Progenitor cell of endocrine pancreas (in vitro differentiated cells): ENCODE measurements at regions not wholly inside any gene's neighbourhood (a gene's known extent, or its start where the extent isn't known, plus 50 kb on each side); places are given as distances from the start of the nearest gene placed in this dataset.

Experiments used
- DNase-seq: peaks from one replicate; pipeline ENCODE4 v3.0.0; 2021; ENCODE audit warnings: low spot score; ENCODE audit not compliant: unreplicated experiment
- H3K27ac Mint-ChIP-seq: 2 replicates; pipeline ENCODE4 v1.8.0; 2021; ENCODE audit warnings: mild to moderate bottlenecking, moderate library complexity, mixed read lengths
- H3K27me3 Mint-ChIP-seq: 2 replicates; pipeline ENCODE4 v1.8.0; 2021; ENCODE audit warnings: mixed read lengths
- H3K36me3 Mint-ChIP-seq: 2 replicates; pipeline ENCODE4 v1.8.0; 2022; ENCODE audit warnings: mixed read lengths; ENCODE audit not compliant: insufficient read depth
- H3K4me1 Mint-ChIP-seq: 2 replicates; pipeline ENCODE4 v1.8.0; 2021; ENCODE audit warnings: low read depth, mixed read lengths
- H3K4me3 Mint-ChIP-seq: 2 replicates; pipeline ENCODE4 v1.8.0; 2021; ENCODE audit warnings: low read depth, mild to moderate bottlenecking, moderate library complexity, mixed read lengths
- H3K9me3 Mint-ChIP-seq: 2 replicates; pipeline ENCODE4 v1.8.0; 2021; ENCODE audit warnings: low read depth, mixed read lengths
- TF ChIP-seq, protein P1 (sequence below): fragments of 200-600 bp; sonication (generic); IDR thresholded peaks from one replicate; pipeline ENCODE4 v1.5.0; 2021; ENCODE audit warnings: antibody characterized with exemption, mild to moderate bottlenecking; ENCODE audit not compliant: unreplicated experiment

DNA sequence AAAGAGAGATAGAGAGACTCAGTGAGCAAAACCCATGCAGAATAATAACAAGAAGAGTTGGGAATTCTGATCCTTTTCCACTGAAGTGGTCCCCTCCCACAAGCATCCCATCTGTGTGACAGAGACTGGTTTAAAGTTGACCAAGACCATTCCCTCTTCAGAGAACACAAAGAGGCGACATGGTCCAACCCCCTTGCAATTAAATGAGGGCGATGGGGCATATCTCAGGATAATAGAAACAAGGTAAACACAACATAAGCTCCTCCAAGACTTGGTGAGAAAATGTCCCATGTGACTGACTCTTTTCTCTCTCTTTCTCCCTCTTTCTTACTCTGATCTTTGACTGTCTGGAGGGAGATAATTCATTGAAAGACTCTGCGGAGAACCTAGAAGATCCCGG is 526.7 kb downstream of the SOX11 start:
- Mint-ChIP-seq H3K4me3 (no peak overlapping the region), H3K9me3 (no peaks in the 10 kb centered on the region), H3K4me1 (peaks cover 14% of the 10 kb centered on the region), H3K36me3 (no peaks in the 10 kb centered on the region), H3K27me3 (no peaks in the 10 kb centered on the region), H3K27ac (no peak overlapping the region)
- no peak for DNase-seq
- TF ChIP-seq, protein P1, sequence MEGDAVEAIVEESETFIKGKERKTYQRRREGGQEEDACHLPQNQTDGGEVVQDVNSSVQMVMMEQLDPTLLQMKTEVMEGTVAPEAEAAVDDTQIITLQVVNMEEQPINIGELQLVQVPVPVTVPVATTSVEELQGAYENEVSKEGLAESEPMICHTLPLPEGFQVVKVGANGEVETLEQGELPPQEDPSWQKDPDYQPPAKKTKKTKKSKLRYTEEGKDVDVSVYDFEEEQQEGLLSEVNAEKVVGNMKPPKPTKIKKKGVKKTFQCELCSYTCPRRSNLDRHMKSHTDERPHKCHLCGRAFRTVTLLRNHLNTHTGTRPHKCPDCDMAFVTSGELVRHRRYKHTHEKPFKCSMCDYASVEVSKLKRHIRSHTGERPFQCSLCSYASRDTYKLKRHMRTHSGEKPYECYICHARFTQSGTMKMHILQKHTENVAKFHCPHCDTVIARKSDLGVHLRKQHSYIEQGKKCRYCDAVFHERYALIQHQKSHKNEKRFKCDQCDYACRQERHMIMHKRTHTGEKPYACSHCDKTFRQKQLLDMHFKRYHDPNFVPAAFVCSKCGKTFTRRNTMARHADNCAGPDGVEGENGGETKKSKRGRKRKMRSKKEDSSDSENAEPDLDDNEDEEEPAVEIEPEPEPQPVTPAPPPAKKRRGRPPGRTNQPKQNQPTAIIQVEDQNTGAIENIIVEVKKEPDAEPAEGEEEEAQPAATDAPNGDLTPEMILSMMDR = no peak

DNA sequence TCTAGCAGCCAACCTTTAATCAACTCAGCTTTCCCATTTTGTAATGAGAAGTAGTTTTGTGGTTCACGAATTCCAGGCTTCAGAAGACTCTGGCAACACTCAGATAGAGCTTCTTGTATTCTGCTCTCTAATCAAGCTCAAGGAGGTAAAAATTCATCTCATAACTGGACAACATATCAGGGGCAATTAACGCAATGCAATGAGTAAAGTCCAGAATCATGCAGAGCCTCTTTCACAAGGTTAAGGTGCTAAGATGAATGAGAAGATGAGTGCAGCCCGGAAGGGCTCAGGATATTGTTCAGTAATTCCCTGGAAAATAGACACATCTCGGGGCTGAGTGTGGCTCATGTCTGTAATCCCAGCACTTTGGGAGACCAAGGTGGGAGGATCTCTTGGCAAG is 527.7 kb downstream of the SOX11 start:
- Mint-ChIP-seq H3K27ac (no peak overlapping the region), H3K9me3 (no peaks in the 10 kb centered on the region), H3K4me1 (peaks cover 9% of the 10 kb centered on the region), H3K36me3 (no peaks in the 10 kb centered on the region), H3K27me3 (no peaks in the 10 kb centered on the region), H3K4me3 (no peak overlapping the region)
- TF ChIP-seq, protein P1 = no peak
- DNase-seq = no peak

DNA sequence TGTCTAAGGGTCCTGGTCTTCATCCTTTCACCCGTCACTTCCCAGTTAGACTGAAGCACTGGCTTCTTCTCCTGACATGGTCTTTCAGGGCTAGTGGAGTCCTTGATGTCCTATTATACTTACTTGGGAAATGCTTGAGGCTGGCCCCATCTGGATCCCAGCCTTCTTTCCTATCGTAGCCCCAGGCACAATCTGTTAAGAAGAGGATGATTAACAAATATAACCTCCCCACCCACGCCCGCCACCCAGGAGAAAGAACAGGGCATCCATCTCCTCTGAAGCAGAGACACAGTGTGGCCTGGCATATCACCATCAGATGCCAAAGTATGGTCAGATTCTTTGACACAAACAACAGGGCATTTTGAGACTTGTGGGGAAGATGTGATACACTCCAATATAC is 530.1 kb downstream of the SOX11 start:
- TF ChIP-seq, protein P1 = no peak
- no peaks in the 10 kb centered on the region for H3K4me1 Mint-ChIP-seq
- H3K27ac Mint-ChIP-seq = no peak overlapping the region
- no peak overlapping the region for H3K4me3 Mint-ChIP-seq
- DNase-seq = no peak
- H3K9me3 Mint-ChIP-seq = no peaks in the 10 kb centered on the region
- H3K36me3 Mint-ChIP-seq = no peaks in the 10 kb centered on the region
- no peaks in the 10 kb centered on the region for H3K27me3 Mint-ChIP-seq

DNA sequence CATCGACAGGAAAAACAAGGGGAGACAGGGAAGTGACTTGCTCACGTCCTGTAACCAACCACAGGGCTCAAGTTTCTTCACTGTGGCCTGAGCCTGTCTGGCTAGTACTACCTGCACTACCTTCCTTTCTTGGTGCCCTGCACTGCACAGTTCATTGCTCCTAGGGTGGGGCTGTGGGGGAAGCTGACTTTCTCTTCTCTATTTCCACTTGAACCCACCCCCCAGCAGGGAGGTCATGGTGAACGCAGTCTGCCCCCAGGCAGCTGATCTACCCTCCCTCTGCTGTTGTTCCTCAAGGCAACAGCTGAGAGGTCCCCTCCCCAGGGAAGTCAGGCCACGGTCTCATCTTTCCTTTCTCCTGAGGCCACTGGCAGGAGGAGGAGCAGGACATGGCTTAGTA is 532.1 kb downstream of the SOX11 start:
- H3K27ac Mint-ChIP-seq = no peak overlapping the region
- no peaks in the 10 kb centered on the region for H3K27me3 Mint-ChIP-seq
- no peaks in the 10 kb centered on the region for H3K4me1 Mint-ChIP-seq
- no peaks in the 10 kb centered on the region for H3K36me3 Mint-ChIP-seq
- TF ChIP-seq, protein P1 = no peak
- H3K9me3 Mint-ChIP-seq = no peaks in the 10 kb centered on the region
- DNase-seq = no peak
- no peak overlapping the region for H3K4me3 Mint-ChIP-seq

DNA sequence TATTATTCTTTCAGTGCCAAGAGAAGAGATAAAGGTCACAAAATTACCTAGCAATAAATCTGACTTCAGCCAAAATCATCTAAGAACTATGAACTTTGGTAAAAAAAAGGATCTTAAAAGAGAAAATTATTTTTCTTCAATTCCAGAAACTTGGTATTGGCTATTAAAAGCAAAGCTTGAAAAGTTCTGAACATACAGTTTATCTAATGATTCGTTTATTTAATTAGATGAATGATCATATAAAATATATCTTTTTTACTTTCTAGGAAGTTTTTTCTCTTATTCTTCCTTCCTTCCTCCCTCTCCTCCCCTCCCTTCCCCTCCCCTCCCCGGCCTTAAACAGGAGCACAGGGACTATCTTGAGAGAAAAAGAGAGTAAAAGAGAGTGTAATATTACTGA is 536.1 kb downstream of the SOX11 start:
- Mint-ChIP-seq H3K4me3 (no peak overlapping the region), H3K36me3 (no peaks in the 10 kb centered on the region), H3K4me1 (no peaks in the 10 kb centered on the region), H3K27ac (no peak overlapping the region), H3K9me3 (peaks cover 3% of the 10 kb centered on the region), H3K27me3 (no peaks in the 10 kb centered on the region)
- DNase-seq = no peak
- TF ChIP-seq, protein P1 = no peak
